Sigmoid colon (tissue), 4 donors: ENCODE measurements at regions not wholly inside any gene's neighbourhood (a gene's known extent, or its start where the extent isn't known, plus 50 kb on each side); places are given as distances from the start of the nearest gene placed in this dataset.

Source experiments
- CTCF ChIP-seq, 4 experiments: fragments of 450-650 bp in 3 of 4; fragments of 200-600 bp in 1 of 4; IDR thresholded peaks; one replicate each; pipeline ENCODE4 v1.5.1; 2016 to 2019; ENCODE audit warnings: antibody characterized with exemption in 4 of 4, mild to moderate bottlenecking in 3 of 4, moderate library complexity in 2 of 4
- EP300 ChIP-seq, 4 donors: sonication (generic); formaldehyde crosslinking; IDR thresholded peaks; one replicate each; pipeline ENCODE4 v1.6.1; 2017; ENCODE audit warnings: antibody characterized with exemption in 4 of 4
- POLR2A ChIP-seq, 2 donors: fragments of 450-650 bp; IDR thresholded peaks; one replicate each; pipeline ENCODE4 v1.6.1; 2016; ENCODE audit warnings: antibody characterized with exemption in 2 of 2, mild to moderate bottlenecking in 2 of 2, moderate library complexity in 2 of 2

- TF ChIP-seq EP300 (IDR thresholded peaks at IDR 0.05) (no peak), CTCF (IDR thresholded peaks at IDR 0.05) (no peak), POLR2A (IDR thresholded peaks at IDR 0.05) (no peak)
Observed at GRCh38 chr14:100426314-100426713, 103.2 kb downstream of the SLC25A47 start.
